Astrocyte of the cerebellum (primary cell): ENCODE measurements at regions not wholly inside any gene's neighbourhood (a gene's known extent, or its start where the extent isn't known, plus 50 kb on each side); places are given as distances from the start of the nearest gene placed in this dataset.

Experiments used
- DNase-seq: peaks from one replicate; pipeline ENCODE4 v3.0.0-alpha.2; 2011; ENCODE audit warnings: low read depth
- H3K4me3 ChIP-seq: 2 replicates; pipeline ENCODE4 v1.5.1; 2011; ENCODE audit warnings: mild to moderate bottlenecking, low read depth, low read length, moderate library complexity
- in situ Hi-C: cut with HindIII; loops from 2 replicates; pipeline ENCODE4 v1.10.0; 2017; ENCODE audit warnings: low sequenced_read_pairs
- TF ChIP-seq, protein P1 (sequence below): IDR thresholded peaks from 2 replicates; pipeline ENCODE4 v1.5.1; 2012; ENCODE audit warnings: low read length, low read depth, moderate library complexity, mild to moderate bottlenecking; ENCODE audit errors: missing control alignments

DNA sequence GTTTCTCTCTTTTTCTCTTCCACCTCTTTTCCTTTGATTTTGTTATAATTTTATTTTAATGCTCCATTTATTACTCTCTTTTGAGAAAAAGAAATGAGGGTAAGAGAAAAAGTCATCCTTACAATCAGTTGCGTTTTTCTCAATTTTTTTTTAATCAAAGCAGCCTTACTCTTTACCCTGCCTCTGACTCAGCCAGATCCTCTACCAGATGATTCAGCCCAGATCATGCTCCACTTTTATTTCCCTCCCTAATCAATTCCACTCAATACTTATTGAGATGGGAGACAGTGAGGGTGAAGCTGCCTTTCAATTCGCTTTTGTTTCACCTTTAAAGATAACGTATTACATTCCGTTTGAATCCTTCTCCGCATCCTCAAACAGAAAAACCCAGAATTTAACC, 337.9 kb downstream of the SATB2 start:
- no peak for DNase-seq
- H3K4me3 ChIP-seq: no peak overlapping the region
- in situ Hi-C loops: no loop called here
- TF ChIP-seq, protein P1, sequence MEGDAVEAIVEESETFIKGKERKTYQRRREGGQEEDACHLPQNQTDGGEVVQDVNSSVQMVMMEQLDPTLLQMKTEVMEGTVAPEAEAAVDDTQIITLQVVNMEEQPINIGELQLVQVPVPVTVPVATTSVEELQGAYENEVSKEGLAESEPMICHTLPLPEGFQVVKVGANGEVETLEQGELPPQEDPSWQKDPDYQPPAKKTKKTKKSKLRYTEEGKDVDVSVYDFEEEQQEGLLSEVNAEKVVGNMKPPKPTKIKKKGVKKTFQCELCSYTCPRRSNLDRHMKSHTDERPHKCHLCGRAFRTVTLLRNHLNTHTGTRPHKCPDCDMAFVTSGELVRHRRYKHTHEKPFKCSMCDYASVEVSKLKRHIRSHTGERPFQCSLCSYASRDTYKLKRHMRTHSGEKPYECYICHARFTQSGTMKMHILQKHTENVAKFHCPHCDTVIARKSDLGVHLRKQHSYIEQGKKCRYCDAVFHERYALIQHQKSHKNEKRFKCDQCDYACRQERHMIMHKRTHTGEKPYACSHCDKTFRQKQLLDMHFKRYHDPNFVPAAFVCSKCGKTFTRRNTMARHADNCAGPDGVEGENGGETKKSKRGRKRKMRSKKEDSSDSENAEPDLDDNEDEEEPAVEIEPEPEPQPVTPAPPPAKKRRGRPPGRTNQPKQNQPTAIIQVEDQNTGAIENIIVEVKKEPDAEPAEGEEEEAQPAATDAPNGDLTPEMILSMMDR: no peak

DNA sequence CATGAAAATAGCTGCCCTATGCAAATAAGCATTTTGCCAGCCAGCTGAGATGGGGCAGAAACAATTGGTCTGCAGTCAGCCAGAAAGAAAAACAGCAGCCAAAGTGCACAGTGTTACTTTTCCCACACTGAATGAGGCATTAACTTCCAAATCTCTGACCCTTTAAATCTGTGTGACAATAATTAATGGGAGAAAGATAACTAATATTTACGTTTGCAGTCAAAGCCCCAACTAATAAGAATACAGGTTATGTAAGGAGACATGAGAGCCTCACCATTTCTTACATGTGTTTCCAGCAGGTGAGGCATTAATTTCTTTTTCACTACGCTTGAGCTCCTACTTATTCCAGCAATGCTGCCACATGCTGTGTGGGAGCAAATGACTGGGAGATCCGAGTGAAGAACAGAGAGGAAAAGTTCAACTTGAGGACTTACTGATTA, 339.0 kb downstream of the SATB2 start:
- in situ Hi-C loops: no loop called here
- DNase-seq: no peak
- TF ChIP-seq, protein P1: no peak

DNA sequence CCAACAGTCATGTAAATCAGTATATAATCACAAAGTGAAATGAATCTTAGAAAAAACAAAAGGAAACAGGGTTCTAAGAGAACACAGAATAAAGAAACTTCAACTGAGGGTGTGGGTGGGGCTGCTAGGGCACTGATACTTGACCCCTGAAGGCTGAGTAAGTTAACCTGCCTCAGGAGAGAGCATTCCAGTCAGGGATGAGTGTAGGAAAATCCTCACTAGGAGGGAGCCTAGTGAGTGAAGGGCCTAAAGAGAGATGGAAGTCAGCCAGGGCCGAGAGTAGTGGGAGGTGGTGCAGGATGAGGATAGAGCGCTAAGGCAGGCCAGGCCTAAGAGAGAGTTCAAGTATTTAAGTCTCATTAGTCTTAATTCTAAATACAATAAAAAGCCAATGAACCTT, 342.6 kb downstream of the SATB2 start:
- no peak for DNase-seq
- in situ Hi-C loops: no loop called here
- TF ChIP-seq, protein P1: no peak
- no peak overlapping the region for H3K4me3 ChIP-seq

More for the DNA sequence above, 339.0 kb downstream of the SATB2 start:
- no peak overlapping the region for H3K4me3 ChIP-seq

DNA sequence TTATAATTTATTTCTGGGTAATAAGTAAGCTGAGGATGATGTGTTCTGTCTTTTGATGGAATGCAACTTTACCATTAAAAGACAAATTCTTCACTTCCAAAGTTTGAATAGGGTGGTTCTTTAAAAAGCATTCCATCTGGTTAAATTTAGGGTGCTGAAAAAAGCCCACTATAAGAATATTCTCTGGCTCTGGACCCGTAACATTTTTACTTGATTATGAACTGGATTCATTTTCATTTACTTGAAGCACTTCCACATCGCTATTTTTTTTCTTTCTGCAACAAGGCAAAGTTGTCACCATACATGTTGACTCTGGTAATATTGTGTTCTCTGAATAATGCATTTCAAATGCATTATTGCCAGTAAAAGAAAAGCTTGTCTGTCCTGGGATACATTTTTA, 344.6 kb downstream of the SATB2 start:
- DNase-seq: no peak
- no peak overlapping the region for H3K4me3 ChIP-seq
- in situ Hi-C loops: no loop called here
- TF ChIP-seq, protein P1: no peak

DNA sequence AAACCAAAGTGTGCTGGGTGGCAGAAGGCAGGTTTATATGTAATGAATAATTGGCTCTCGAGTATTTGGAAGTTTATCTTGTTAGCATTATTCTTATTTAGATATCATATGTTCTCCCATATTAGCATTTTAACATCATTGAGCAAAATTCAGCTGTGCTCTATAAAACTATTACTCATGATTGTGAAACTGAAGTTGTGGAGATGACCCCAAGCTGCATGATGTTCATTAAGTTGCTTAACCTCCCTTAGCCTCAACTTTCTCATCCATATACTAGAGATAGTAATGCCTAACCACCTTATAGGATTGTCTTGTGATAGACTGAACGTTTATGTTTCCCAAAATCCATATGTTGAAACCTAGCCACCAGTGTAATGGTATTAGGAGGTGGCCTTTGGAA, 346.3 kb downstream of the SATB2 start:
- in situ Hi-C loops: no loop called here
- no peak overlapping the region for H3K4me3 ChIP-seq
- TF ChIP-seq, protein P1: no peak
- no peak for DNase-seq

DNA sequence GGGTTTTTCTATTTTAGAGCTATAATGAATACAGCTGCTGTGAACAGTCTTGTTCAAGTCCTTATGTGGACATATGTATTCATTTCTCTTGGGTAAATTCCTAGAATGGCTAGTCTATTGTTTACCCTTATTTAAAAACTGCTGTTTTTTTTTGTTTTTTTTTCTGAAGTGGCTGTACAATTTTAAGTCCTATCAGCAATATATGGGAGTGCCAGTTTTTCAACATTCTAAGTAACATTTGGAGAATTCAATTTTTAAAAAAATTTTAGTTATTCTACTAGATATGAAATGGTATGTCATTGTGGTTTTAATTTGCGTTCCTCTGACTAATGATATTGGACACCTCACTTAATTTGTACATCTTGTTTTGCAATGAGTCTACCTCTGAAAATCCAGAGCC, 349.7 kb downstream of the SATB2 start:
- in situ Hi-C loops: no loop called here
- TF ChIP-seq, protein P1: no peak
- no peak for DNase-seq
- H3K4me3 ChIP-seq: no peak overlapping the region

DNA sequence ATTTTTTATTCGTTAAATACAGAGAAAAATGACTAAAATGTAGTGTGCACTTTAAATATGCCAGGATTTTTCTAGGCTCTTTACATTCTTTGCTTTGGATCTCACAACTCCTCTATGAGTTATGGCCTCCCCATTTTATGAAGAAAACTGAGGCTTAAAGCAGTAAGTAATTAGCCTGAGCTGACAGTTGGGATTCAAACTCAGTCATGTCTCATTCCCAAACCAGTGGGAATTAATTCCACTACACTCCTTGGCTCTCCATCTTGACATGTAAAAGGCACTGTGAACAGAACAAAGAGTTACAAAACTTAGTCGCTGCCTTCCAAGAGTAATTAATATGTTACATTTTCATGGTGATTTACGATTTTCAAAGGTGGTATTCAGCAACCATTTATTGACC, 351.9 kb downstream of the SATB2 start:
- in situ Hi-C loops: no loop called here
- no peak for DNase-seq
- TF ChIP-seq, protein P1: no peak
- no peak overlapping the region for H3K4me3 ChIP-seq
